ENCODE measurements at regions not wholly inside any gene's neighbourhood (a gene's known extent, or its start where the extent isn't known, plus 50 kb on each side); places are given as distances from the start of the nearest gene placed in this dataset.

- DNase-seq: no peak
These were observed 280.7 kb upstream of the NR5A2 start for GRCh38 chr1:199746666-199747384.

GRCh38 chr1:199747984-199748383 is 279.5 kb upstream of the NR5A2 start:
- no peak for DNase-seq

- no peak for DNase-seq
These were observed 276.0 kb upstream of the NR5A2 start for GRCh38 chr1:199751506-199751905.

GRCh38 chr1:199751962-199752687 is 275.4 kb upstream of the NR5A2 start:
- DNase-seq: no peak

- no peak for DNase-seq
These were observed 274.9 kb upstream of the NR5A2 start for GRCh38 chr1:199752688-199753027.

- no peak for DNase-seq
These were observed 274.0 kb upstream of the NR5A2 start for GRCh38 chr1:199753513-199753912.

- DNase-seq: no peak
These were observed 271.4 kb upstream of the NR5A2 start for GRCh38 chr1:199756066-199756465.

- DNase-seq: no peak
These were observed 268.8 kb upstream of the NR5A2 start for GRCh38 chr1:199758626-199759255.

GRCh38 chr1:199759268-199759730 is 268.2 kb upstream of the NR5A2 start:
- no peak for DNase-seq

GRCh38 chr1:199762572-199762971 is 264.9 kb upstream of the NR5A2 start:
- DNase-seq: no peak

- DNase-seq: no peak
These were observed 261.2 kb upstream of the NR5A2 start for GRCh38 chr1:199766218-199766792.

GRCh38 chr1:199767700-199768099 is 259.8 kb upstream of the NR5A2 start:
- no peak for DNase-seq

GRCh38 chr1:199774433-199775089 is 252.9 kb upstream of the NR5A2 start:
- no peak for DNase-seq

- DNase-seq: no peak
These were observed 250.6 kb upstream of the NR5A2 start for GRCh38 chr1:199776768-199777497.

GRCh38 chr1:199778324-199778955 is 249.1 kb upstream of the NR5A2 start:
- DNase-seq: no peak

- DNase-seq: no peak
These were observed 247.4 kb upstream of the NR5A2 start for GRCh38 chr1:199780091-199780490.

- no peak for DNase-seq
These were observed 246.4 kb upstream of the NR5A2 start for GRCh38 chr1:199780948-199781670.

- no peak for DNase-seq
These were observed 243.2 kb upstream of the NR5A2 start for GRCh38 chr1:199784138-199784895.

GRCh38 chr1:199786695-199787094 is 240.8 kb upstream of the NR5A2 start:
- DNase-seq: no peak
